ENCODE measurements at regions not wholly inside any gene's neighbourhood (a gene's known extent, or its start where the extent isn't known, plus 50 kb on each side); places are given as distances from the start of the nearest gene placed in this dataset.

GRCh38 chr5:24401773-24402172 lies 243.0 kb downstream of the CDH10 start:
- TF ChIP-seq CEBPB (IDR thresholded peaks at IDR 0.05) (no peak), TCF12 (IDR thresholded peaks at IDR 0.05; ENCODE audit: low read depth) (no peak), CREB1 (IDR thresholded peaks at IDR 0.05; ENCODE audit: low read depth) (no peak), RAD21 (IDR thresholded peaks at IDR 0.05; ENCODE audit: low read depth) (no peak), NFIC (IDR thresholded peaks at IDR 0.05) (no peak), ZBTB7A (IDR thresholded peaks at IDR 0.05; ENCODE audit: low read depth) (no peak), EP300 (IDR thresholded peaks at IDR 0.05; ENCODE audit: borderline replicate concordance) (no peak)
- TF ChIP-seq, protein P1, sequence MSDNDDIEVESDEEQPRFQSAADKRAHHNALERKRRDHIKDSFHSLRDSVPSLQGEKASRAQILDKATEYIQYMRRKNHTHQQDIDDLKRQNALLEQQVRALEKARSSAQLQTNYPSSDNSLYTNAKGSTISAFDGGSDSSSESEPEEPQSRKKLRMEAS (IDR thresholded peaks at IDR 0.05) = no peak

DNA sequence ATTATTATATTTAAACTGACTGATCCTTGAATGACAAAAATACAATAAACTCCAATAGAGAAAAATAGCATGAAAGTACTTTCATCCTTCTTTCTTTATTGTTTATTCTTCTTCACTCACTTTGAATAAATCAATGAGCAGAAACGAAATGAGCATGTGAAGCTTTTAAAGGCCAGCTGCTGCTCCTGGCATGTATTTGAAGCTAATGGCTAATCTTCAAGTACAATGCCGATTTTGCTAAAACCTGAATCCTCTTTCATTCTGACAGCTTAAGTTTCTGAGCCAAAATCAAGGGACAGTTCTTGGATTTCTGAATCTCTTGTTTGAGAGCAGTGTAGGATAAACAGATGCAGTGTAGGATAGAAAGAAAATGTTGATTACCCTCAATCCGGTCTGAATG lies 237.3 kb downstream of the CDH10 start:
- TF ChIP-seq ZBTB7A (IDR thresholded peaks at IDR 0.05; ENCODE audit: low read depth) (no peak), REST (IDR thresholded peaks at IDR 0.05; ENCODE audit: low read depth) (no peak), CEBPB (IDR thresholded peaks at IDR 0.05) (no peak), RAD21 (IDR thresholded peaks at IDR 0.05; ENCODE audit: low read depth) (no peak), NFIC (IDR thresholded peaks at IDR 0.05) (no peak), TCF12 (IDR thresholded peaks at IDR 0.05; ENCODE audit: low read depth) (no peak), YY1 (IDR thresholded peaks at IDR 0.05; ENCODE audit: low read depth) (no peak), EGR1 (IDR thresholded peaks at IDR 0.05) (no peak), TEAD4 (IDR thresholded peaks at IDR 0.05) (no peak)
- TF ChIP-seq, protein P2, sequence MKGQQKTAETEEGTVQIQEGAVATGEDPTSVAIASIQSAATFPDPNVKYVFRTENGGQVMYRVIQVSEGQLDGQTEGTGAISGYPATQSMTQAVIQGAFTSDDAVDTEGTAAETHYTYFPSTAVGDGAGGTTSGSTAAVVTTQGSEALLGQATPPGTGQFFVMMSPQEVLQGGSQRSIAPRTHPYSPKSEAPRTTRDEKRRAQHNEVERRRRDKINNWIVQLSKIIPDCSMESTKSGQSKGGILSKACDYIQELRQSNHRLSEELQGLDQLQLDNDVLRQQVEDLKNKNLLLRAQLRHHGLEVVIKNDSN (IDR thresholded peaks at IDR 0.05) = no peak
- TF ChIP-seq, protein P1 (IDR thresholded peaks at IDR 0.05) = no peak

DNA sequence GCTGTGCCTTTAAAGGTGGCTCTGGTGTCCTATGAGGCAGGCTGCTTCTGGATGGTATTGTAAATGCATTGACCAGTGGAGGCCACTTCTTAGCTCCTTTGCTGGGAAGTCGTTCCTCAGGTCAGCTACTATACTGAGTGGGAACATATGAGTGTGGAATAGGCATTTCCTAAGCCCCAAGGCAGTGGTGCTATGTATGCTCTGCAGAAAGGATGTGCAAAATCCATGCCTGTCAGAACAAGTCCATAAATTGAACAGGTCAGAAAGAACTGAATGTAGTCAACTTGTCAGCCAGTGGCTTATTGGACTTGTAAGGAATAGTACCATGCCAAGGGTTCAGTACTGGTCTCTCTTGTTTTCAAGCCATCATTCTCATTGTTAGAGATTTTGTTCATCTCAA lies 216.4 kb downstream of the CDH10 start:
- TF ChIP-seq TEAD4 (IDR thresholded peaks at IDR 0.05) (no peak), RAD21 (IDR thresholded peaks at IDR 0.05; ENCODE audit: low read depth) (no peak), ZBTB7A (IDR thresholded peaks at IDR 0.05; ENCODE audit: low read depth) (no peak), TAF1 (IDR thresholded peaks at IDR 0.05; ENCODE audit: low read depth) (no peak), FOXM1 (IDR thresholded peaks at IDR 0.05; ENCODE audit: borderline replicate concordance, low read depth) (no peak), EGR1 (IDR thresholded peaks at IDR 0.05) (no peak), CEBPB (IDR thresholded peaks at IDR 0.05) (no peak)
- TF ChIP-seq, protein P1 (IDR thresholded peaks at IDR 0.05) = no peak

DNA sequence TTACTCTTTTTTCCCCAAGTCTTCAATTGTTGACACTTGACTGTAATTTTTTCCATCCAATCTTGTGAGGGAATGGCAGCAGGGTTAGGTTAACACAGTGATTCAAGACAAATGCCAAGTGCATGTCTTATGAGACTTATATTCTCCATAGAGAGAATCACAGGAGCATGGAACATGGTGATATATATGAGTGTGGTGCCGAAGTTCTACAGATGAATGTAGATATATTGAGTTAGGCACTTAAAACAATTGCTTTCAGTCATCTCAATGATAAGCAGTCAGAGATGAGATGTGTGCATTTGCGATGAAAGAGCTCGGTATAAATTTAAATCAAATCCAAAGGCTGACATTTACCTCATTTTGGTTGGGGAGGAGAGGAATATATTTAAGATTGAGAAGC lies 211.2 kb downstream of the CDH10 start:
- TF ChIP-seq TCF12 (IDR thresholded peaks at IDR 0.05; ENCODE audit: low read depth) = no peak
- TF ChIP-seq CEBPB (IDR thresholded peaks at IDR 0.05) = no peak
- TF ChIP-seq, protein P1 (IDR thresholded peaks at IDR 0.05) = no peak
- TF ChIP-seq ZBTB7A (IDR thresholded peaks at IDR 0.05; ENCODE audit: low read depth) = no peak
- TF ChIP-seq REST (IDR thresholded peaks at IDR 0.05; ENCODE audit: low read depth) = no peak
- TF ChIP-seq FOXM1 (IDR thresholded peaks at IDR 0.05; ENCODE audit: borderline replicate concordance, low read depth) = no peak
- no peak for TF ChIP-seq TAF1 (IDR thresholded peaks at IDR 0.05; ENCODE audit: low read depth)
- TF ChIP-seq, protein P2 (IDR thresholded peaks at IDR 0.05) = no peak
- TF ChIP-seq TEAD4 (IDR thresholded peaks at IDR 0.05) = no peak
- TF ChIP-seq NFIC (IDR thresholded peaks at IDR 0.05) = no peak
- TF ChIP-seq RAD21 (IDR thresholded peaks at IDR 0.05; ENCODE audit: low read depth) = no peak
- no peak for TF ChIP-seq CREB1 (IDR thresholded peaks at IDR 0.05; ENCODE audit: low read depth)
- TF ChIP-seq EP300 (IDR thresholded peaks at IDR 0.05; ENCODE audit: borderline replicate concordance) = no peak
- no peak for TF ChIP-seq YY1 (IDR thresholded peaks at IDR 0.05; ENCODE audit: low read depth)
